Aorta (tissue), 5 donors: ENCODE measurements at regions not wholly inside any gene's neighbourhood (a gene's known extent, or its start where the extent isn't known, plus 50 kb on each side); places are given as distances from the start of the nearest gene placed in this dataset.

ENCODE experiments used
- ATAC-seq: fragments of 200-7000 bp; cut with Tn5 transposase; one replicate; pipeline ENCODE4 v1.9.1; 2022; ENCODE audit warnings: moderate library complexity; ENCODE audit not compliant: low FRiP score
- DNase-seq, 2 donors: peaks; one replicate each; pipeline ENCODE4 v3.0.0-alpha.2; 2020
- H3K27ac ChIP-seq, 2 donors: one replicate each; pipeline ENCODE4 v1.5.1; 2013; ENCODE audit warnings: low read length in 2 of 2, mild to moderate bottlenecking in 2 of 2, moderate library complexity in 2 of 2, control low read depth in 1 of 2, inconsistent platforms in 1 of 2, low read depth in 1 of 2
- H3K27me3 ChIP-seq, 2 donors: one replicate each; pipeline ENCODE4 v1.6.1; 2013; ENCODE audit warnings: control low read depth in 1 of 2, low read length in 1 of 2, mild to moderate bottlenecking in 1 of 2, moderate library complexity in 1 of 2; ENCODE audit not compliant: insufficient read depth in 2 of 2, control insufficient read depth in 1 of 2
- H3K36me3 ChIP-seq, 2 donors: one replicate each; pipeline ENCODE4 v1.6.1; 2013; ENCODE audit warnings: control low read depth in 1 of 2, low read length in 1 of 2, mild to moderate bottlenecking in 1 of 2; ENCODE audit not compliant: insufficient read depth in 2 of 2, control insufficient read depth in 1 of 2
- H3K4me1 ChIP-seq, 2 donors: one replicate each; pipeline ENCODE4 v1.6.1; 2013; ENCODE audit warnings: low read length in 2 of 2, control low read depth in 1 of 2, mild to moderate bottlenecking in 1 of 2, moderate library complexity in 1 of 2; ENCODE audit not compliant: insufficient read depth in 2 of 2, control insufficient read depth in 1 of 2
- H3K4me3 ChIP-seq, 2 donors: one replicate each; pipeline ENCODE4 v1.5.1; 2013; ENCODE audit warnings: low read length in 2 of 2, control low read depth in 1 of 2, mild to moderate bottlenecking in 1 of 2
- H3K9me3 ChIP-seq: one replicate; pipeline ENCODE4 v1.6.1; 2013; ENCODE audit warnings: mild to moderate bottlenecking, low read length; ENCODE audit not compliant: control insufficient read depth
- WGBS, 2 donors: extraction: QIAGEN DNeasy Blood & Tissue Kit; methylation state at CpG; one replicate each; pipeline ENCODE4 v1.1.7; 2013; 5-methylcytosine and 5-hydroxymethylcytosine counted together
- intact Hi-C, 2 donors: fragments of 100-400 bp; cut with DNase I; formaldehyde crosslinking; loops; one replicate each; pipeline versions ENCODE4 v1.14.2 to v1.15.0; 2022
- donor health status: healthy with polysubstance abuse.
- donor health status: Bipolar disorder and iron deficiency.
- donor health status: DM: no; HTN: no; CAD: no.
- donor health status: DM: no; HTN: no; CAD: no.
- donor health status: DM: yes; HTN: yes; CAD: no.

GRCh38 chr9:84054341-84055010 is 73.9 kb downstream of the RMI1 start:
- intact Hi-C loops, result no loop called here
- H3K4me1 ChIP-seq, result no peaks in the 10 kb centered on the region
- H3K36me3 ChIP-seq, result no peaks in the 10 kb centered on the region
- no peaks in the 10 kb centered on the region for H3K9me3 ChIP-seq
- no peak for ATAC-seq
- DNase-seq, result no peak
- no peak overlapping the region for H3K4me3 ChIP-seq
- H3K27me3 ChIP-seq, result no peaks in the 10 kb centered on the region
- WGBS, 2 donors, result 74 to 76% methylated on average over 7 of the region's 7 CpGs
- no peak overlapping the region for H3K27ac ChIP-seq

GRCh38 chr9:84057662-84058061 is 77.1 kb downstream of the RMI1 start:
- WGBS, 2 donors, result 48 to 64% methylated on average over 4 of the region's 4 CpGs
- DNase-seq, result no peak
- intact Hi-C loops, result no loop called here
- H3K4me1 ChIP-seq, result no peaks in the 10 kb centered on the region
- H3K27me3 ChIP-seq, result no peaks in the 10 kb centered on the region
- no peak for ATAC-seq
- H3K4me3 ChIP-seq, result no peak overlapping the region
- no peak overlapping the region for H3K27ac ChIP-seq
- H3K9me3 ChIP-seq, result peaks cover 1% of the 10 kb centered on the region
- H3K36me3 ChIP-seq, result no peaks in the 10 kb centered on the region

GRCh38 chr9:84059936-84060335 is 79.3 kb downstream of the RMI1 start:
- WGBS, 2 donors, result 82 to 88% methylated on average over 1 of the region's 1 CpG
- no peaks in the 10 kb centered on the region for H3K36me3 ChIP-seq
- ATAC-seq (no peak), DNase-seq (no peak)
- intact Hi-C loops, result no loop called here
- H3K27ac ChIP-seq, result no peak overlapping the region
- peaks cover 1% of the 10 kb centered on the region for H3K9me3 ChIP-seq
- H3K4me1 ChIP-seq, result no peaks in the 10 kb centered on the region
- no peaks in the 10 kb centered on the region for H3K27me3 ChIP-seq
- H3K4me3 ChIP-seq, result no peak overlapping the region

- 17 to 45% methylated on average over 5 of the region's 5 CpGs for WGBS, 2 donors
- no peaks in the 10 kb centered on the region for H3K27me3 ChIP-seq
Observed at GRCh38 chr9:84061613-84062193, 81.1 kb downstream of the RMI1 start.

GRCh38 chr9:84062538-84062937 is 81.9 kb downstream of the RMI1 start:
- WGBS, 2 donors, result 8 to 10% methylated on average over 1 of the region's 1 CpG
- peaks cover 1% of the 10 kb centered on the region for H3K9me3 ChIP-seq
- no peak overlapping the region for H3K4me3 ChIP-seq
- intact Hi-C loops, result no loop called here
- no peaks in the 10 kb centered on the region for H3K4me1 ChIP-seq
- no peaks in the 10 kb centered on the region for H3K36me3 ChIP-seq
- ATAC-seq (no peak), DNase-seq (no peak)
- H3K27me3 ChIP-seq, result no peaks in the 10 kb centered on the region
- no peak overlapping the region for H3K27ac ChIP-seq

More at GRCh38 chr9:84061613-84062193, 81.1 kb downstream of the RMI1 start:
- intact Hi-C loops, result no loop called here
- Histone ChIP-seq H3K27ac (no peak overlapping the region), H3K9me3 (peaks cover 1% of the 10 kb centered on the region), H3K36me3 (no peaks in the 10 kb centered on the region), H3K4me3 (no peak overlapping the region), H3K4me1 (no peaks in the 10 kb centered on the region)
- ATAC-seq, result no peak
- DNase-seq, result no peak

- Histone ChIP-seq H3K27ac (no peak overlapping the region), H3K27me3 (no peaks in the 10 kb centered on the region), H3K4me3 (no peak overlapping the region), H3K4me1 (no peaks in the 10 kb centered on the region), H3K36me3 (no peaks in the 10 kb centered on the region), H3K9me3 (no peaks in the 10 kb centered on the region)
- no peak for ATAC-seq
- no peak for DNase-seq
- intact Hi-C loops, result no loop called here
- 87 to 90% methylated on average over 2 of the region's 2 CpGs for WGBS, 2 donors
Observed at GRCh38 chr9:84067821-84068220, 87.2 kb downstream of the RMI1 start.

- ATAC-seq, result no peak
- 63 to 68% methylated on average over 5 of the region's 5 CpGs for WGBS, 2 donors
- intact Hi-C loops, result no loop called here
- no peak for DNase-seq
- no peaks in the 10 kb centered on the region for H3K27me3 ChIP-seq
- H3K9me3 ChIP-seq, result no peaks in the 10 kb centered on the region
- no peak overlapping the region for H3K27ac ChIP-seq
- H3K4me1 ChIP-seq, result no peaks in the 10 kb centered on the region
- no peaks in the 10 kb centered on the region for H3K36me3 ChIP-seq
- no peak overlapping the region for H3K4me3 ChIP-seq
Observed at GRCh38 chr9:84068872-84069271, 88.3 kb downstream of the RMI1 start.

- no peak for DNase-seq
- no peak for ATAC-seq
- 81 to 82% methylated on average over 8 of the region's 8 CpGs for WGBS, 2 donors
- Histone ChIP-seq H3K4me3 (no peak overlapping the region), H3K27me3 (no peaks in the 10 kb centered on the region), H3K4me1 (no peaks in the 10 kb centered on the region), H3K36me3 (no peaks in the 10 kb centered on the region), H3K27ac (no peak overlapping the region), H3K9me3 (no peaks in the 10 kb centered on the region)
- intact Hi-C loops, result no loop called here
Observed at GRCh38 chr9:84070590-84070989, 90.0 kb downstream of the RMI1 start.

- intact Hi-C loops, result no loop called here
- no peaks in the 10 kb centered on the region for H3K36me3 ChIP-seq
- ATAC-seq, result no peak
- no peak overlapping the region for H3K4me3 ChIP-seq
- peaks cover 2% of the 10 kb centered on the region for H3K9me3 ChIP-seq
- no peak for DNase-seq
- no peak overlapping the region for H3K27ac ChIP-seq
- no peaks in the 10 kb centered on the region for H3K27me3 ChIP-seq
- H3K4me1 ChIP-seq, result no peaks in the 10 kb centered on the region
- WGBS, 2 donors, result 64 to 68% methylated on average over 3 of the region's 3 CpGs
Observed at GRCh38 chr9:84072621-84073180, 92.1 kb downstream of the RMI1 start.
